ENCODE measurements at regions not wholly inside any gene's neighbourhood (a gene's known extent, or its start where the extent isn't known, plus 50 kb on each side); places are given as distances from the start of the nearest gene placed in this dataset.

DNA sequence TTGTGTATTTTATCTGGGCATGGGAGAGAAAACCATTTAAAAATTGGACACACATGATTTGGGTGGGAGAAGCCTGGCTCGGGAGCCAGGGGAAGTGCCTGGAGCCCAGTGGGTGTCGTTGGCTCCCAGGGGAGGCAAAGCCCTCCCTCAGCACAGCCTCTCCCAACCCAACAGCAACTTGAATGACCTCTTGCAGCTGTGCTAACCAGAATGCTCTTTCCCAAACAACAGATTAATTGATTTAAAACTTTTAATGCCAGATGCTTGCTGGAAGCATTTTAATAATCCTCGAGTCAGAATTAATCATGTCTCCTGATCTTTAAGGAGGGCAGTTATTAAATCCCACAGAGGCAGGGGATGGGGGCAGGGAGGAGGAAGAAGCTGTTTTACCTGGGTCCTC lies 401.6 kb downstream of the BUD13 start:
- H3K36me3 ChIP-seq (ENCODE audit: control insufficient read depth, low read length) = no peaks in the 10 kb centered on the region
- H3K4me2 ChIP-seq (ENCODE audit: low read length) = no peak overlapping the region
- no peaks in the 10 kb centered on the region for H3F3A ChIP-seq (ENCODE audit: control insufficient read depth, insufficient read depth)
- H3K27ac ChIP-seq (ENCODE audit: low read depth, low read length) = no peak overlapping the region
- H3K4me3 ChIP-seq (ENCODE audit: low read length) = no peak overlapping the region
- TF ChIP-seq EZH2phosphoT487 (IDR thresholded peaks at IDR 0.05; ENCODE audit: borderline replicate concordance, low read length) = no peak
- TF ChIP-seq, protein P1, sequence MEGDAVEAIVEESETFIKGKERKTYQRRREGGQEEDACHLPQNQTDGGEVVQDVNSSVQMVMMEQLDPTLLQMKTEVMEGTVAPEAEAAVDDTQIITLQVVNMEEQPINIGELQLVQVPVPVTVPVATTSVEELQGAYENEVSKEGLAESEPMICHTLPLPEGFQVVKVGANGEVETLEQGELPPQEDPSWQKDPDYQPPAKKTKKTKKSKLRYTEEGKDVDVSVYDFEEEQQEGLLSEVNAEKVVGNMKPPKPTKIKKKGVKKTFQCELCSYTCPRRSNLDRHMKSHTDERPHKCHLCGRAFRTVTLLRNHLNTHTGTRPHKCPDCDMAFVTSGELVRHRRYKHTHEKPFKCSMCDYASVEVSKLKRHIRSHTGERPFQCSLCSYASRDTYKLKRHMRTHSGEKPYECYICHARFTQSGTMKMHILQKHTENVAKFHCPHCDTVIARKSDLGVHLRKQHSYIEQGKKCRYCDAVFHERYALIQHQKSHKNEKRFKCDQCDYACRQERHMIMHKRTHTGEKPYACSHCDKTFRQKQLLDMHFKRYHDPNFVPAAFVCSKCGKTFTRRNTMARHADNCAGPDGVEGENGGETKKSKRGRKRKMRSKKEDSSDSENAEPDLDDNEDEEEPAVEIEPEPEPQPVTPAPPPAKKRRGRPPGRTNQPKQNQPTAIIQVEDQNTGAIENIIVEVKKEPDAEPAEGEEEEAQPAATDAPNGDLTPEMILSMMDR (IDR thresholded peaks at IDR 0.05; ENCODE audit: low read depth, low read length, poor library complexity, severe bottlenecking) = no peak
- no peaks in the 10 kb centered on the region for H3K9me3 ChIP-seq (ENCODE audit: control insufficient read depth, insufficient read depth, low read length)
- no peaks in the 10 kb centered on the region for H3K9me2 ChIP-seq (replicated peaks; ENCODE audit: control insufficient read depth, low read length)
- no peaks in the 10 kb centered on the region for H4K20me1 ChIP-seq (ENCODE audit: control insufficient read depth, insufficient read depth, low read depth, low read length)
- no peaks in the 10 kb centered on the region for H3K79me2 ChIP-seq (ENCODE audit: control insufficient read depth, low read length)
- no peaks in the 10 kb centered on the region for H3K4me1 ChIP-seq (ENCODE audit: control insufficient read depth, low read length)
- H3K27me3 ChIP-seq (ENCODE audit: control insufficient read depth, low read length) = no peaks in the 10 kb centered on the region

DNA sequence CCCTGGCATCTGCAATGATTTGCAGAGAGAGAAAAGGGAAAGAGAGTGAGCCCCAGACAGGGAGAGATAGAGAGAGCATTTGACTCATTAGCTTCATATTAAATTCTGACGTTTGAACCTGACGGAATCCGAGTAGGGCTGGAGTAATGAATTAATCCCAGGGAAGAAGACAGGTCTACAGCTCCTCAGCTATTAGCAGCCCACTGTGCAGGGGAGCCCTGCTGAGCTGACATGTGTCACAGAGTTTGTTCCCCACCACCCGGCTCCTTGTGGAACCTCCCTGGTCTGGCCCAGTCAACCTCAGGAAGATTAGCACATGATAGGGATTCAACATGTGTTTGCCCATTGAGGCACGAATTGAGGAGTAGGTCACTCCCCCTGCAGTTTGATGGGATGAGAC lies 404.0 kb downstream of the BUD13 start:
- Histone ChIP-seq H3K36me3 (ENCODE audit: control insufficient read depth, low read length) (no peaks in the 10 kb centered on the region), H3K4me2 (ENCODE audit: low read length) (no peak overlapping the region), H3K27ac (ENCODE audit: low read depth, low read length) (no peak overlapping the region), H4K20me1 (ENCODE audit: control insufficient read depth, insufficient read depth, low read depth, low read length) (no peaks in the 10 kb centered on the region), H3K4me1 (ENCODE audit: control insufficient read depth, low read length) (peaks cover 17% of the 10 kb centered on the region), H3K9me2 (replicated peaks; ENCODE audit: control insufficient read depth, low read length) (no peaks in the 10 kb centered on the region), H3F3A (ENCODE audit: control insufficient read depth, insufficient read depth) (no peaks in the 10 kb centered on the region), H3K4me3 (ENCODE audit: low read length) (no peak overlapping the region), H3K9me3 (ENCODE audit: control insufficient read depth, insufficient read depth, low read length) (no peaks in the 10 kb centered on the region), H3K79me2 (ENCODE audit: control insufficient read depth, low read length) (no peaks in the 10 kb centered on the region), H3K27me3 (ENCODE audit: control insufficient read depth, low read length) (no peaks in the 10 kb centered on the region)
- no peak for TF ChIP-seq EZH2phosphoT487 (IDR thresholded peaks at IDR 0.05; ENCODE audit: borderline replicate concordance, low read length)
- TF ChIP-seq, protein P1 (IDR thresholded peaks at IDR 0.05; ENCODE audit: low read depth, low read length, poor library complexity, severe bottlenecking) = no peak

DNA sequence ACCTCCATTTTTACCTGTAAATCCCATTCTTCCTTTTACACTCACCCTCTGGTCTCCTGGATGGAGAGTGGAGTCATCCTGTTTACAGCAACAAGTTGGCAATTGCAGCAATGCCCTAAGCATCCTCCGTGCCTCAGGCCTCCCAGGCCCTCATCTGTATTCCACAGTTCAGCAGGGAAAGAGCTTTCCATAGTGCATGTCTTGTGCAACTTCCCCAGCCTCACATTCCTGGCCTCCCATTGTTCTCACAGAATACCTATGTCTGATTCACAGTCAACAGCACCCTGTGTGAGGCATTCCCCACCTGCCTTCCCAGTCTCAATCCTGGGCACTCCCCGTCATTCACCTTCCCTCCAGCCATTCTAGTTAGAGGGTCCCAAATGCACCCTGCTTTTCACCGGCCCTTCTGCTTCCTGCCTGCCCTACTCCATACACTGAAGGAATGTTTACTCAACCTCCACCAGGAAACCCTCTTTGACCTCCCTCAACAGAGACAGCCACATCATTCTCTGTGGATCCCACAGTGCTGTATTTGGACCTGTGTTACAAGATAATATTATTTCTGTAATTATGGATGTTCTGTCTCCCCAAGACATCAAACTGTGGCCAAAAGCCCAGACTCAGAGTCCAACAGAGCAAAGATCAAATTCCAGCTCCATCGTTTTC lies 405.7 kb downstream of the BUD13 start:
- H3K4me2 ChIP-seq (ENCODE audit: low read length) = no peak overlapping the region

More for the DNA sequence above, 405.7 kb downstream of the BUD13 start:
- no peaks in the 10 kb centered on the region for H3F3A ChIP-seq (ENCODE audit: control insufficient read depth, insufficient read depth)
- no peak overlapping the region for H3K27ac ChIP-seq (ENCODE audit: low read depth, low read length)
- no peaks in the 10 kb centered on the region for H3K79me2 ChIP-seq (ENCODE audit: control insufficient read depth, low read length)
- H3K9me3 ChIP-seq (ENCODE audit: control insufficient read depth, insufficient read depth, low read length) = no peaks in the 10 kb centered on the region
- H3K36me3 ChIP-seq (ENCODE audit: control insufficient read depth, low read length) = no peaks in the 10 kb centered on the region
- H3K4me3 ChIP-seq (ENCODE audit: low read length) = no peak overlapping the region
- no peak for TF ChIP-seq EZH2phosphoT487 (IDR thresholded peaks at IDR 0.05; ENCODE audit: borderline replicate concordance, low read length)
- TF ChIP-seq, protein P1 (IDR thresholded peaks at IDR 0.05; ENCODE audit: low read depth, low read length, poor library complexity, severe bottlenecking) = no peak
- no peaks in the 10 kb centered on the region for H3K9me2 ChIP-seq (replicated peaks; ENCODE audit: control insufficient read depth, low read length)
- peaks cover 8% of the 10 kb centered on the region for H3K27me3 ChIP-seq (ENCODE audit: control insufficient read depth, low read length)
- H3K4me1 ChIP-seq (ENCODE audit: control insufficient read depth, low read length) = peaks cover 17% of the 10 kb centered on the region
- H4K20me1 ChIP-seq (ENCODE audit: control insufficient read depth, insufficient read depth, low read depth, low read length) = no peaks in the 10 kb centered on the region

All from DOHH2 (cell line).